ENCODE measurements at regions not wholly inside any gene's neighbourhood (a gene's known extent, or its start where the extent isn't known, plus 50 kb on each side); places are given as distances from the start of the nearest gene placed in this dataset.

DNA sequence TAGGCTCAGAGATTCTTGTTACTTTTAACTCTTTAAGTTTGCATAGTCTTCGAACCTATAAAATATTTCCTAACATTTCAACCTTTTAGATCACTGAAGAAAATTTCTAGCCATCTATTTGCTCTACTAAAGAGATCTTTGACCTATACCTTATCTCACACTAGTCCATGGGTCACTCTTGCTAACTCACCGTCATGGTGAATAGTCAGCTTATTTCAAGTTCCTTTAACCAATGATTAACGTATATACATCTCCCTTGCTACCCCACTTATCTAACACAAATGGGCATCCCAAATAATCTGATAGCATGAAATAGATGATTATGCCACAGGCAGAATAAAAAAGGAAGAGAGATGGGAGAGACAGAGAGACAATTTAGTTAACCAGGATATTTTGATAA, 303.1 kb downstream of the GPD2 start:
- H3K4me3 ChIP-seq (ENCODE audit: low read depth, low read length, poor library complexity, severe bottlenecking): no peak overlapping the region
- no peak overlapping the region for H3K4me2 ChIP-seq (ENCODE audit: low read length)
- H3K27me3 ChIP-seq (ENCODE audit: insufficient read depth, low read length): no peaks in the 10 kb centered on the region
- H3K79me2 ChIP-seq (ENCODE audit: insufficient read depth, low read length): no peaks in the 10 kb centered on the region
- TF ChIP-seq, protein P1, sequence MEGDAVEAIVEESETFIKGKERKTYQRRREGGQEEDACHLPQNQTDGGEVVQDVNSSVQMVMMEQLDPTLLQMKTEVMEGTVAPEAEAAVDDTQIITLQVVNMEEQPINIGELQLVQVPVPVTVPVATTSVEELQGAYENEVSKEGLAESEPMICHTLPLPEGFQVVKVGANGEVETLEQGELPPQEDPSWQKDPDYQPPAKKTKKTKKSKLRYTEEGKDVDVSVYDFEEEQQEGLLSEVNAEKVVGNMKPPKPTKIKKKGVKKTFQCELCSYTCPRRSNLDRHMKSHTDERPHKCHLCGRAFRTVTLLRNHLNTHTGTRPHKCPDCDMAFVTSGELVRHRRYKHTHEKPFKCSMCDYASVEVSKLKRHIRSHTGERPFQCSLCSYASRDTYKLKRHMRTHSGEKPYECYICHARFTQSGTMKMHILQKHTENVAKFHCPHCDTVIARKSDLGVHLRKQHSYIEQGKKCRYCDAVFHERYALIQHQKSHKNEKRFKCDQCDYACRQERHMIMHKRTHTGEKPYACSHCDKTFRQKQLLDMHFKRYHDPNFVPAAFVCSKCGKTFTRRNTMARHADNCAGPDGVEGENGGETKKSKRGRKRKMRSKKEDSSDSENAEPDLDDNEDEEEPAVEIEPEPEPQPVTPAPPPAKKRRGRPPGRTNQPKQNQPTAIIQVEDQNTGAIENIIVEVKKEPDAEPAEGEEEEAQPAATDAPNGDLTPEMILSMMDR (IDR thresholded peaks at IDR 0.05; ENCODE audit: low read length): no peak
- TF ChIP-seq EZH2 (IDR thresholded peaks at IDR 0.05; ENCODE audit: borderline replicate concordance, low read length): no peak
- no peaks in the 10 kb centered on the region for H3K36me3 ChIP-seq (ENCODE audit: insufficient read depth, low read length)
- no peak overlapping the region for H3K9ac ChIP-seq (ENCODE audit: low read length)
- H3K9me3 ChIP-seq (ENCODE audit: low read length): no peaks in the 10 kb centered on the region
- H3K27ac ChIP-seq (ENCODE audit: low read depth, low read length, poor library complexity, severe bottlenecking): no peak overlapping the region
- H4K20me1 ChIP-seq (ENCODE audit: insufficient read depth, low read length): no peaks in the 10 kb centered on the region
- no peak overlapping the region for H2AFZ ChIP-seq (ENCODE audit: low read length)
- no peaks in the 10 kb centered on the region for H3F3A ChIP-seq (ENCODE audit: insufficient read depth, low read length)
- H3K9me2 ChIP-seq (ENCODE audit: low read depth, low read length): no peaks in the 10 kb centered on the region
- H3K4me1 ChIP-seq (ENCODE audit: insufficient read depth, low read length, severe bottlenecking): no peaks in the 10 kb centered on the region

DNA sequence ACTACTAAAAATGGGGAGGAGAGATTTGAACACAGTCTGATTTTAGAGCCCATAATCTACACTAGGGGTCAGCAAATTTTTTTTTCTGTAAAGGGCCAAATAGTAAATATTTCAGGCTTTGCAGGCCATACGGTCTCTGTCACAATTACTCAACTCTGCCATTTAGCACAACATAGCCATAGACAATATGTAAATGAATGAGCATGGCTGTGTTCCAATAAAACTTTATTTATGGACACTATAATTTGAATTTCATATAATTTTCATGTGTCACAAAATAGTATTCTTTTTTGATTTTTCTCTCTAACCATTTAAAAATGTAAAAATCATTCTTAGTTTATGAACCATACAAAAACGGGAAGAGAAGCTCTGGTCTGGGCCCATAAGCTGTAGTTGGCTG, 309.4 kb downstream of the GPD2 start:
- H3K4me3 ChIP-seq (ENCODE audit: low read depth, low read length, poor library complexity, severe bottlenecking): no peak overlapping the region
- H3K4me1 ChIP-seq (ENCODE audit: insufficient read depth, low read length, severe bottlenecking): no peaks in the 10 kb centered on the region
- no peaks in the 10 kb centered on the region for H3K9me3 ChIP-seq (ENCODE audit: low read length)
- H3K4me2 ChIP-seq (ENCODE audit: low read length): no peak overlapping the region
- H3K9me2 ChIP-seq (ENCODE audit: low read depth, low read length): no peaks in the 10 kb centered on the region
- no peak overlapping the region for H3K9ac ChIP-seq (ENCODE audit: low read length)
- TF ChIP-seq, protein P1 (IDR thresholded peaks at IDR 0.05; ENCODE audit: low read length): no peak
- TF ChIP-seq EZH2 (IDR thresholded peaks at IDR 0.05; ENCODE audit: borderline replicate concordance, low read length): no peak
- no peaks in the 10 kb centered on the region for H4K20me1 ChIP-seq (ENCODE audit: insufficient read depth, low read length)
- H3K27ac ChIP-seq (ENCODE audit: low read depth, low read length, poor library complexity, severe bottlenecking): no peak overlapping the region
- no peak overlapping the region for H2AFZ ChIP-seq (ENCODE audit: low read length)
- H3F3A ChIP-seq (ENCODE audit: insufficient read depth, low read length): no peaks in the 10 kb centered on the region
- no peaks in the 10 kb centered on the region for H3K27me3 ChIP-seq (ENCODE audit: insufficient read depth, low read length)
- no peaks in the 10 kb centered on the region for H3K36me3 ChIP-seq (ENCODE audit: insufficient read depth, low read length)
- H3K79me2 ChIP-seq (ENCODE audit: insufficient read depth, low read length): no peaks in the 10 kb centered on the region

DNA sequence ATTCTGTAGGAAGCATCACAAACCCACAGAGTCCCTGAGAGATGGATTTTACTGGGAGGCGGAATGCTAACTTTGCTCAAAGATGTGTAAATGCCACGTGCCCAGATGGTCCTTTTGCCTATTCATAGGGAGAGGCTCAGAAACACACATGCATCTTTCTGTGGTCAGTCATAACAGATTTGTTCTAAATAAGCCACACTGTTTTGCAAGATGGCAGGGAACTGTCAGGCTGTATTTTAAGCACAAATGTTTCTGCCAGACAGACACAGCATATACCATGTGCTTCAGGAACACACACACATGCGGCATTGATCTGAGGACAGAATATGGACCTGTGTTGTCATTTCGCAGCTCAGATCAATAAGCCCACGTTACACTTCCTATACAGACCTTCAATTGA, 312.0 kb downstream of the GPD2 start:
- H3K79me2 ChIP-seq (ENCODE audit: insufficient read depth, low read length): no peaks in the 10 kb centered on the region
- H4K20me1 ChIP-seq (ENCODE audit: insufficient read depth, low read length): no peaks in the 10 kb centered on the region
- no peak overlapping the region for H3K9ac ChIP-seq (ENCODE audit: low read length)
- H3K27ac ChIP-seq (ENCODE audit: low read depth, low read length, poor library complexity, severe bottlenecking): no peak overlapping the region
- no peaks in the 10 kb centered on the region for H3K4me1 ChIP-seq (ENCODE audit: insufficient read depth, low read length, severe bottlenecking)
- H3K4me2 ChIP-seq (ENCODE audit: low read length): no peak overlapping the region
- TF ChIP-seq, protein P1 (IDR thresholded peaks at IDR 0.05; ENCODE audit: low read length): no peak
- no peak for TF ChIP-seq EZH2 (IDR thresholded peaks at IDR 0.05; ENCODE audit: borderline replicate concordance, low read length)
- no peaks in the 10 kb centered on the region for H3K27me3 ChIP-seq (ENCODE audit: insufficient read depth, low read length)
- no peaks in the 10 kb centered on the region for H3K36me3 ChIP-seq (ENCODE audit: insufficient read depth, low read length)
- no peaks in the 10 kb centered on the region for H3K9me3 ChIP-seq (ENCODE audit: low read length)
- H3K4me3 ChIP-seq (ENCODE audit: low read depth, low read length, poor library complexity, severe bottlenecking): no peak overlapping the region
- no peak overlapping the region for H2AFZ ChIP-seq (ENCODE audit: low read length)
- H3K9me2 ChIP-seq (ENCODE audit: low read depth, low read length): no peaks in the 10 kb centered on the region
- H3F3A ChIP-seq (ENCODE audit: insufficient read depth, low read length): no peaks in the 10 kb centered on the region

All from OCI-LY1 (cell line).